GM23248 (cell line): ENCODE measurements at regions not wholly inside any gene's neighbourhood (a gene's known extent, or its start where the extent isn't known, plus 50 kb on each side); places are given as distances from the start of the nearest gene placed in this dataset.

Experiments
- DNase-seq: peaks from one replicate; pipeline ENCODE4 v3.0.0-alpha.2; 2015
- H2AFZ ChIP-seq: fragments of 200-600 bp; sonication (generic); 2 replicates; pipeline ENCODE4 v1.6.1; 2016; ENCODE audit warnings: antibody characterized with exemption
- H3F3A ChIP-seq: fragments of 200-600 bp; sonication (generic); 2 replicates; pipeline ENCODE4 v1.6.1; 2016; ENCODE audit warnings: mild to moderate bottlenecking, antibody characterized with exemption, mixed run types; ENCODE audit not compliant: insufficient read depth
- H3K27ac ChIP-seq: fragments of 200-600 bp; sonication (generic); 2 replicates; pipeline ENCODE4 v1.5.1; 2016; ENCODE audit warnings: mild to moderate bottlenecking
- H3K27me3 ChIP-seq: fragments of 200-600 bp; sonication (generic); replicated peaks from 2 replicates; pipeline ENCODE4 v1.6.1; 2016; ENCODE audit warnings: mild to moderate bottlenecking; ENCODE audit not compliant: insufficient read depth
- H3K36me3 ChIP-seq: fragments of 200-600 bp; sonication (generic); 2 replicates; pipeline ENCODE4 v1.6.1; 2016; ENCODE audit warnings: low read depth, mild to moderate bottlenecking
- H3K4me1 ChIP-seq: fragments of 200-600 bp; sonication (generic); 2 replicates; pipeline ENCODE4 v1.6.1; 2016; ENCODE audit warnings: mild to moderate bottlenecking; ENCODE audit not compliant: insufficient read depth
- H3K4me2 ChIP-seq: fragments of 200-600 bp; sonication (generic); one replicate; pipeline ENCODE4 v1.6.1; 2016; ENCODE audit warnings: mild to moderate bottlenecking; ENCODE audit not compliant: unreplicated experiment
- H3K4me3 ChIP-seq: fragments of 200-600 bp; sonication (generic); 2 replicates; pipeline ENCODE4 v1.5.1; 2016; ENCODE audit warnings: mild to moderate bottlenecking
- H3K79me2 ChIP-seq: fragments of 200-600 bp; sonication (generic); 2 replicates; pipeline ENCODE4 v1.6.1; 2016; ENCODE audit warnings: mild to moderate bottlenecking; ENCODE audit not compliant: insufficient read depth
- H3K9ac ChIP-seq: fragments of 200-600 bp; sonication (generic); 2 replicates; pipeline ENCODE4 v1.6.1; 2016; ENCODE audit warnings: mild to moderate bottlenecking
- H3K9me2 ChIP-seq: fragments of 200-600 bp; sonication (generic); 2 replicates; pipeline ENCODE4 v1.6.1; 2016; ENCODE audit warnings: mixed run types, mild to moderate bottlenecking, moderate library complexity; ENCODE audit not compliant: insufficient read depth
- H3K9me3 ChIP-seq: fragments of 200-600 bp; sonication (generic); one replicate; pipeline ENCODE4 v1.6.1; 2017; ENCODE audit warnings: low read depth
- H4K20me1 ChIP-seq: fragments of 200-600 bp; sonication (generic); 2 replicates; pipeline ENCODE4 v1.6.0; 2016; ENCODE audit not compliant: insufficient read depth
- EZH2 ChIP-seq: fragments of 200-600 bp; sonication (generic); IDR thresholded peaks from 2 replicates; pipeline ENCODE4 v1.6.1; 2018; ENCODE audit warnings: antibody characterized with exemption, mild to moderate bottlenecking; ENCODE audit not compliant: insufficient read depth, poor library complexity, severe bottlenecking
- EZH2phosphoT487 ChIP-seq: fragments of 200-600 bp; sonication (generic); IDR thresholded peaks from 2 replicates; pipeline ENCODE4 v1.6.1; 2018; ENCODE audit warnings: antibody characterized with exemption, moderate library complexity, mild to moderate bottlenecking, low read depth; ENCODE audit not compliant: insufficient read depth
- WGBS, 2 experiments: methylation state at CpG; one replicate each; pipeline ENCODE4 v1.1.6; 2015 to 2017; ENCODE audit warnings: low lambda C conversion rate in 2 of 2, low coverage in 1 of 2; ENCODE audit errors: missing lambda C conversion rate in 2 of 2; 5-methylcytosine and 5-hydroxymethylcytosine counted together
- in situ Hi-C: fragments of 300-500 bp; cut with MboI; formaldehyde crosslinking; loops from 2 replicates; pipeline ENCODE4 v1.15.0; 2020

- Histone ChIP-seq H2AFZ (no peak overlapping the region), H3K9ac (no peak overlapping the region), H3K4me2 (no peak overlapping the region), H4K20me1 (no peaks in the 10 kb centered on the region), H3K4me3 (no peak overlapping the region), H3K4me1 (no peaks in the 10 kb centered on the region), H3K79me2 (no peaks in the 10 kb centered on the region), H3K27me3 (no peaks in the 10 kb centered on the region), H3K36me3 (no peaks in the 10 kb centered on the region), H3K27ac (no peak overlapping the region), H3K9me3 (no peaks in the 10 kb centered on the region), H3K9me2 (no peaks in the 10 kb centered on the region), H3F3A (no peaks in the 10 kb centered on the region)
- in situ Hi-C loops: no loop called here
- TF ChIP-seq EZH2phosphoT487 (no peak), EZH2 (no peak)
- DNase-seq: no peak
- WGBS, 2 experiments: 27 to 40% methylated on average over 4 of the region's 4 CpGs
These were observed 400.3 kb upstream of the ADARB2 start for GRCh38 chr10:2137549-2138174.

- H3K9me2 ChIP-seq: no peaks in the 10 kb centered on the region
- TF ChIP-seq EZH2 (no peak), EZH2phosphoT487 (no peak)
- WGBS, 2 experiments: 31 to 37% methylated on average over 10 of the region's 10 CpGs
- no peak overlapping the region for H3K27ac ChIP-seq
- no peaks in the 10 kb centered on the region for H3K4me1 ChIP-seq
- H3F3A ChIP-seq: no peaks in the 10 kb centered on the region
- no peak overlapping the region for H2AFZ ChIP-seq
- in situ Hi-C loops: no loop called here
- no peak overlapping the region for H3K4me2 ChIP-seq
- no peaks in the 10 kb centered on the region for H3K9me3 ChIP-seq
- H3K9ac ChIP-seq: no peak overlapping the region
- no peaks in the 10 kb centered on the region for H3K36me3 ChIP-seq
- DNase-seq: no peak
- H3K27me3 ChIP-seq: no peaks in the 10 kb centered on the region
- H3K4me3 ChIP-seq: no peak overlapping the region
- H4K20me1 ChIP-seq: no peaks in the 10 kb centered on the region
- no peaks in the 10 kb centered on the region for H3K79me2 ChIP-seq
These were observed 393.5 kb upstream of the ADARB2 start for GRCh38 chr10:2130705-2131305.

- H3F3A ChIP-seq: no peaks in the 10 kb centered on the region
- no peaks in the 10 kb centered on the region for H3K9me3 ChIP-seq
- H3K27ac ChIP-seq: no peak overlapping the region
- no peaks in the 10 kb centered on the region for H4K20me1 ChIP-seq
- in situ Hi-C loops: no loop called here
- H3K36me3 ChIP-seq: no peaks in the 10 kb centered on the region
- H3K9ac ChIP-seq: no peak overlapping the region
- no peak overlapping the region for H3K4me3 ChIP-seq
- H3K4me1 ChIP-seq: no peaks in the 10 kb centered on the region
- H2AFZ ChIP-seq: no peak overlapping the region
- no peak for TF ChIP-seq EZH2phosphoT487
- H3K9me2 ChIP-seq: no peaks in the 10 kb centered on the region
- no peaks in the 10 kb centered on the region for H3K79me2 ChIP-seq
- DNase-seq: no peak
- H3K27me3 ChIP-seq: no peaks in the 10 kb centered on the region
- 49 to 50% methylated on average over 3 of the region's 3 CpGs for WGBS, 2 experiments
- H3K4me2 ChIP-seq: no peak overlapping the region
These were observed 391.7 kb upstream of the ADARB2 start for GRCh38 chr10:2128991-2129390.

- no peaks in the 10 kb centered on the region for H3K27me3 ChIP-seq
- H3K9ac ChIP-seq: no peak overlapping the region
- H3K9me2 ChIP-seq: no peaks in the 10 kb centered on the region
- in situ Hi-C loops: no loop called here
- no peaks in the 10 kb centered on the region for H3K36me3 ChIP-seq
- H3K9me3 ChIP-seq: no peaks in the 10 kb centered on the region
- TF ChIP-seq EZH2phosphoT487 (no peak), EZH2 (no peak)
- no peaks in the 10 kb centered on the region for H3K4me1 ChIP-seq
- no peaks in the 10 kb centered on the region for H3K79me2 ChIP-seq
- no peak overlapping the region for H3K4me3 ChIP-seq
- no peak overlapping the region for H3K4me2 ChIP-seq
- H3F3A ChIP-seq: no peaks in the 10 kb centered on the region
- no peak overlapping the region for H3K27ac ChIP-seq
- H4K20me1 ChIP-seq: no peaks in the 10 kb centered on the region
- DNase-seq: no peak
- 30 to 33% methylated on average over 11 of the region's 11 CpGs for WGBS, 2 experiments
- no peak overlapping the region for H2AFZ ChIP-seq
These were observed 386.8 kb upstream of the ADARB2 start for GRCh38 chr10:2124135-2124534.
